Thyroid gland (tissue), 4 donors: ENCODE measurements at regions not wholly inside any gene's neighbourhood (a gene's known extent, or its start where the extent isn't known, plus 50 kb on each side); places are given as distances from the start of the nearest gene placed in this dataset.

Experiments
- CTCF ChIP-seq, 6 experiments: fragments of 200-600 bp in 3 of 6; fragments of 450-650 bp in 3 of 6; sonication (generic) in 3 of 6; IDR thresholded peaks; one replicate each; pipeline ENCODE4 v1.5.1; 2016 to 2019; ENCODE audit warnings: antibody characterized with exemption in 6 of 6, mild to moderate bottlenecking in 2 of 6, inconsistent platforms in 1 of 6, moderate library complexity in 1 of 6
- POLR2A ChIP-seq, 2 donors: fragments of 450-650 bp; IDR thresholded peaks; one replicate each; pipeline ENCODE4 v1.6.1; 2017; ENCODE audit warnings: antibody characterized with exemption in 2 of 2, mild to moderate bottlenecking in 2 of 2, moderate library complexity in 1 of 2

- no peak for TF ChIP-seq CTCF (IDR thresholded peaks at IDR 0.05)
- no peak for TF ChIP-seq POLR2A (IDR thresholded peaks at IDR 0.05)
Observed at GRCh38 chr4:165765053-165765452, 108.0 kb upstream of the TLL1 start.
